Amniotic stem cell (primary cell): ENCODE measurements at regions not wholly inside any gene's neighbourhood (a gene's known extent, or its start where the extent isn't known, plus 50 kb on each side); places are given as distances from the start of the nearest gene placed in this dataset.
A peak's percentile ranks its signal among the peaks of the same experiment; 100 is the strongest.
"Not testable (repeated sequence)": the region's sequence is repeated elsewhere in the genome, so short reads cannot be mapped to it uniquely, and the experiment has no call there.

Experiments
- DNase-seq: peaks from one replicate; lab custom pipeline; 2025; lab: John Stamatoyannopoulos, UW

GRCh38 chr4:169894767-169895166 is 131.4 kb downstream of the MFAP3L start:
- not testable (repeated sequence) for DNase-seq

GRCh38 chr4:169885893-169886292 is 128.1 kb upstream of the HPF1 start:
- DNase-seq, result no peak

GRCh38 chr4:169881769-169882168 is 124.0 kb upstream of the HPF1 start:
- no peak for DNase-seq

- no peak for DNase-seq
These were observed 112.8 kb upstream of the HPF1 start for GRCh38 chr4:169870507-169870906.

GRCh38 chr4:169869490-169869889 is 111.7 kb upstream of the HPF1 start:
- no peak for DNase-seq

- DNase-seq, result no peak
These were observed 103.8 kb upstream of the HPF1 start for GRCh38 chr4:169861593-169861992.

GRCh38 chr4:169859366-169860216 is 101.8 kb upstream of the HPF1 start:
- no peak for DNase-seq

GRCh38 chr4:169854090-169854489 is 96.3 kb upstream of the HPF1 start:
- DNase-seq, result no peak

GRCh38 chr4:169852481-169852880 is 94.7 kb upstream of the HPF1 start:
- no peak for DNase-seq

GRCh38 chr4:169851750-169852149 is 94.0 kb upstream of the HPF1 start:
- DNase-seq, result no peak

- no peak for DNase-seq
These were observed 91.7 kb upstream of the HPF1 start for GRCh38 chr4:169849456-169849855.

- no peak for DNase-seq
These were observed 90.3 kb upstream of the HPF1 start for GRCh38 chr4:169848018-169848417.

GRCh38 chr4:169847171-169847570 is 89.4 kb upstream of the HPF1 start:
- DNase-seq, result no peak

GRCh38 chr4:169846396-169846795 is 88.7 kb upstream of the HPF1 start:
- DNase-seq, result no peak

- DNase-seq, result no peak
These were observed 84.0 kb upstream of the HPF1 start for GRCh38 chr4:169841776-169842175.

- no peak for DNase-seq
These were observed 82.8 kb upstream of the HPF1 start for GRCh38 chr4:169840554-169840953.

GRCh38 chr4:169828329-169828728 is 70.6 kb upstream of the HPF1 start:
- not testable (repeated sequence) for DNase-seq

GRCh38 chr4:169826634-169827187 is 69.0 kb upstream of the HPF1 start:
- no peak for DNase-seq

GRCh38 chr4:169823685-169824084 is 65.9 kb upstream of the HPF1 start:
- peak; percentile 26 for DNase-seq

- no peak for DNase-seq
These were observed 63.7 kb upstream of the HPF1 start for GRCh38 chr4:169821402-169821801.

GRCh38 chr4:169818063-169818679 is 60.4 kb upstream of the HPF1 start:
- no peak for DNase-seq

- no peak for DNase-seq
These were observed 57.9 kb upstream of the HPF1 start for GRCh38 chr4:169815606-169816005.

- DNase-seq, result no peak
These were observed 53.7 kb upstream of the HPF1 start for GRCh38 chr4:169811476-169811875.
